ENCODE measurements at regions not wholly inside any gene's neighbourhood (a gene's known extent, or its start where the extent isn't known, plus 50 kb on each side); places are given as distances from the start of the nearest gene placed in this dataset.

GRCh38 chr7:96822824-96823223 is 113.2 kb upstream of the SEM1 start:
- Histone ChIP-seq H4K8ac (replicated peaks; ENCODE audit: insufficient read length, low read depth, low read length) (no peak overlapping the region), H3K18ac (ENCODE audit: insufficient read length, low read depth, low read length) (no peak overlapping the region), H2BK20ac (ENCODE audit: low read depth, low read length, poor library complexity, severe bottlenecking) (no peak overlapping the region), H3K4me2 (ENCODE audit: insufficient read depth, insufficient read length, low read length) (no peak overlapping the region), H3K23me2 (ENCODE audit: insufficient read length, low read depth, low read length, poor library complexity, severe bottlenecking) (no peaks in the 10 kb centered on the region), H4K20me1 (ENCODE audit: control insufficient read depth, insufficient read depth, insufficient read length) (no peaks in the 10 kb centered on the region), H3T11ph (ENCODE audit: low read length) (no peak overlapping the region), H2BK120ac (ENCODE audit: low read depth, low read length, poor library complexity, severe bottlenecking) (no peak overlapping the region), H3K4me1 (ENCODE audit: insufficient read depth, low read length) (no peaks in the 10 kb centered on the region), H3K9ac (ENCODE audit: extremely low read depth, insufficient read length, low read length) (no peak overlapping the region), H3K79me2 (ENCODE audit: insufficient read depth, low read length) (no peaks in the 10 kb centered on the region), H3K79me1 (ENCODE audit: insufficient read depth, low read depth, low read length, poor library complexity, severe bottlenecking) (no peaks in the 10 kb centered on the region), H3K14ac (ENCODE audit: insufficient read depth, low read length) (no peak overlapping the region), H4K91ac (ENCODE audit: insufficient read length, low read depth, low read length) (no peak overlapping the region), H3K4ac (ENCODE audit: low read depth, low read length) (no peak overlapping the region), H3K27me3 (ENCODE audit: insufficient read depth, low read length) (no peaks in the 10 kb centered on the region), H2BK5ac (ENCODE audit: insufficient read length, low read length) (no peak overlapping the region), H3K27ac (ENCODE audit: insufficient read length, low read depth, low read length) (no peak overlapping the region), H3K56ac (ENCODE audit: insufficient read length, low read depth, low read length) (no peak overlapping the region), H4K5ac (ENCODE audit: insufficient read length, low read depth, low read length) (no peak overlapping the region), H2AFZ (ENCODE audit: low read length) (no peak overlapping the region), H3K23ac (ENCODE audit: insufficient read length, low read depth, low read length) (no peak overlapping the region), H2AK5ac (ENCODE audit: insufficient read length, low read length) (no peak overlapping the region), H2BK12ac (ENCODE audit: insufficient read length, low read depth, low read length) (no peak overlapping the region), H3K9me3 (ENCODE audit: control insufficient read depth, low read depth, low read length) (no peaks in the 10 kb centered on the region), H2BK15ac (ENCODE audit: low read depth, low read length) (no peak overlapping the region)
- DNase-seq = no peak
- Mint-ChIP-seq H3K9me3 (no peaks in the 10 kb centered on the region), H3K4me3 (no peak overlapping the region), H3K27me3 (ENCODE audit: low read depth) (peaks cover 12% of the 10 kb centered on the region), H3K36me3 (ENCODE audit: insufficient read depth in 1 of 3, low read depth in 3 of 3) (no peaks in the 10 kb centered on the region), H3K4me1 (peaks cover 3 to 4% of the 10 kb centered on the region in 2 experiments; a peak in 3 of 4 replicates), H3K27ac (no peak overlapping the region)
- TF ChIP-seq CTCF (conservative IDR thresholded peaks at IDR 0.05) = no peak
- WGBS (ENCODE audit: extremely low coverage, insufficient read length, low lambda C conversion rate) = no CpG with 5 or more reads among the region's 2 CpGs
